Memory B cell (primary cell): ENCODE measurements at regions not wholly inside any gene's neighbourhood (a gene's known extent, or its start where the extent isn't known, plus 50 kb on each side); places are given as distances from the start of the nearest gene placed in this dataset.

Source experiments
- ATAC-seq: fragments of 150-1000 bp; cut with Tn5 transposase; 2 replicates; pipeline ENCODE4 v1.10.0; 2021; ENCODE audit warnings: low read depth, mild to moderate bottlenecking, moderate library complexity
- DNase-seq, 2 donors: peaks; one replicate each; pipeline ENCODE4 v3.0.0; 2022; ENCODE audit warnings: low spot score in 2 of 2
- H3K27ac Mint-ChIP-seq: one replicate; pipeline ENCODE4 v1.8.0; 2022; ENCODE audit warnings: mild to moderate bottlenecking, moderate library complexity, mixed read lengths
- H3K27me3 Mint-ChIP-seq: one replicate; pipeline ENCODE4 v1.8.0; 2022; ENCODE audit warnings: mixed read lengths
- H3K36me3 Mint-ChIP-seq: one replicate; pipeline ENCODE4 v1.8.0; 2022; ENCODE audit warnings: mild to moderate bottlenecking, mixed read lengths
- H3K4me1 Mint-ChIP-seq: one replicate; pipeline ENCODE4 v1.8.0; 2022; ENCODE audit warnings: mixed read lengths
- H3K4me3 Mint-ChIP-seq: one replicate; pipeline ENCODE4 v1.8.0; 2022; ENCODE audit warnings: mild to moderate bottlenecking, moderate library complexity, mixed read lengths
- H3K9me3 Mint-ChIP-seq: one replicate; pipeline ENCODE4 v1.8.0; 2022; ENCODE audit warnings: mixed read lengths

- DNase-seq (no peak), ATAC-seq (no peak)
- no peaks in the 10 kb centered on the region for H3K27me3 Mint-ChIP-seq
- H3K36me3 Mint-ChIP-seq = peaks cover 7% of the 10 kb centered on the region
- H3K4me3 Mint-ChIP-seq = no peak overlapping the region
- H3K9me3 Mint-ChIP-seq = no peaks in the 10 kb centered on the region
- no peak overlapping the region for H3K27ac Mint-ChIP-seq
- peaks cover 13% of the 10 kb centered on the region for H3K4me1 Mint-ChIP-seq
Observed at GRCh38 chr2:136178941-136179601, 61.1 kb upstream of the CXCR4 start.

- ATAC-seq (no peak), DNase-seq (no peak)
- Mint-ChIP-seq H3K27ac (no peak overlapping the region), H3K4me3 (no peak overlapping the region), H3K9me3 (peaks cover 1% of the 10 kb centered on the region), H3K36me3 (peaks cover 6% of the 10 kb centered on the region), H3K27me3 (no peaks in the 10 kb centered on the region), H3K4me1 (peaks cover 15% of the 10 kb centered on the region)
Observed at GRCh38 chr2:136175868-136176267, 57.9 kb upstream of the CXCR4 start.

- Mint-ChIP-seq H3K36me3 (peaks cover 5% of the 10 kb centered on the region), H3K9me3 (peaks cover 1% of the 10 kb centered on the region), H3K27ac (no peak overlapping the region), H3K4me1 (peaks cover 19% of the 10 kb centered on the region), H3K27me3 (no peaks in the 10 kb centered on the region), H3K4me3 (no peak overlapping the region)
- ATAC-seq = no peak
- no peak for DNase-seq
Observed at GRCh38 chr2:136175466-136175865, 57.5 kb upstream of the CXCR4 start.

- no peak overlapping the region for H3K4me3 Mint-ChIP-seq
- DNase-seq = no peak
- H3K27me3 Mint-ChIP-seq = no peaks in the 10 kb centered on the region
- ATAC-seq = no peak
- H3K4me1 Mint-ChIP-seq = peaks cover 21% of the 10 kb centered on the region
- H3K36me3 Mint-ChIP-seq = peaks cover 1% of the 10 kb centered on the region
- H3K9me3 Mint-ChIP-seq = peaks cover 3% of the 10 kb centered on the region
- H3K27ac Mint-ChIP-seq = no peak overlapping the region
Observed at GRCh38 chr2:136173126-136173525, 55.2 kb upstream of the CXCR4 start.

GRCh38 chr2:136171223-136171622 is 53.3 kb upstream of the CXCR4 start:
- Mint-ChIP-seq H3K4me3 (no peak overlapping the region), H3K4me1 (peaks cover 26% of the 10 kb centered on the region), H3K27ac (no peak overlapping the region), H3K27me3 (no peaks in the 10 kb centered on the region), H3K36me3 (no peaks in the 10 kb centered on the region), H3K9me3 (peaks cover 3% of the 10 kb centered on the region)
- no peak for DNase-seq
- ATAC-seq = peak; percentile 47

- no peak for ATAC-seq
- H3K27me3 Mint-ChIP-seq = no peaks in the 10 kb centered on the region
- no peak for DNase-seq
- peaks cover 25% of the 10 kb centered on the region for H3K4me1 Mint-ChIP-seq
- H3K27ac Mint-ChIP-seq = no peak overlapping the region
- H3K9me3 Mint-ChIP-seq = peaks cover 3% of the 10 kb centered on the region
- H3K4me3 Mint-ChIP-seq = no peak overlapping the region
- H3K36me3 Mint-ChIP-seq = no peaks in the 10 kb centered on the region
Observed at GRCh38 chr2:136168720-136169119, 50.8 kb upstream of the CXCR4 start.

GRCh38 chr2:136167721-136168475 is 49.9 kb upstream of the CXCR4 start:
- Mint-ChIP-seq H3K4me1 (peaks cover 27% of the 10 kb centered on the region), H3K27ac (no peak overlapping the region), H3K36me3 (no peaks in the 10 kb centered on the region), H3K9me3 (peaks cover 3% of the 10 kb centered on the region), H3K27me3 (no peaks in the 10 kb centered on the region), H3K4me3 (no peak overlapping the region)
- ATAC-seq (no peak), DNase-seq (no peak)
